ENCODE measurements at regions not wholly inside any gene's neighbourhood (a gene's known extent, or its start where the extent isn't known, plus 50 kb on each side); places are given as distances from the start of the nearest gene placed in this dataset.

- Histone ChIP-seq H3F3A (ENCODE audit: insufficient read depth, low read length, poor library complexity, severe bottlenecking) (no peaks in the 10 kb centered on the region), H3K4me3 (ENCODE audit: low read length) (no peak overlapping the region), H3K9me3 (ENCODE audit: low read length) (no peaks in the 10 kb centered on the region), H3K79me2 (replicated peaks; ENCODE audit: insufficient read depth, low read length) (no peaks in the 10 kb centered on the region), H3K27ac (ENCODE audit: low read length) (no peak overlapping the region), H2AFZ (ENCODE audit: low read depth, low read length) (no peak overlapping the region), H3K27me3 (ENCODE audit: insufficient read depth, low read depth, low read length) (no peaks in the 10 kb centered on the region), H4K20me1 (ENCODE audit: insufficient read depth) (no peaks in the 10 kb centered on the region), H3K4me2 (ENCODE audit: low read length) (no peak overlapping the region), H3K9ac (ENCODE audit: low read length) (no peak overlapping the region), H3K36me3 (ENCODE audit: insufficient read depth, low read length) (no peaks in the 10 kb centered on the region), H3K9me2 (ENCODE audit: insufficient read depth, low read length) (no peaks in the 10 kb centered on the region)
- TF ChIP-seq POLR2AphosphoS5 (IDR thresholded peaks at IDR 0.05) (no peak), CTCF (IDR thresholded peaks at IDR 0.05; ENCODE audit: poor library complexity, severe bottlenecking) (no peak), REST (IDR thresholded peaks at IDR 0.05; ENCODE audit: borderline replicate concordance) (no peak), EZH2 (IDR thresholded peaks at IDR 0.05; ENCODE audit: borderline replicate concordance, insufficient read depth, low read length, poor library complexity, severe bottlenecking) (no peak), MXI1 (conservative IDR thresholded peaks at IDR 0.05; ENCODE audit: poor library complexity, severe bottlenecking) (no peak), RAD21 (conservative IDR thresholded peaks at IDR 0.05) (no peak), SMC3 (conservative IDR thresholded peaks at IDR 0.05; ENCODE audit: poor library complexity) (no peak), TAF1 (IDR thresholded peaks at IDR 0.05; ENCODE audit: low read depth) (no peak), EP300 (conservative IDR thresholded peaks at IDR 0.05; ENCODE audit: poor library complexity, severe bottlenecking) (no peak)
Measured at GRCh38 chr2:136305517-136306192, 187.7 kb upstream of the CXCR4 start.

GRCh38 chr2:136301006-136301405, 183.1 kb upstream of the CXCR4 start:
- H3K36me3 ChIP-seq (ENCODE audit: insufficient read depth, low read length), result no peaks in the 10 kb centered on the region
- no peaks in the 10 kb centered on the region for H3K27me3 ChIP-seq (ENCODE audit: insufficient read depth, low read depth, low read length)
- TF ChIP-seq RAD21 (conservative IDR thresholded peaks at IDR 0.05) (no peak), EP300 (conservative IDR thresholded peaks at IDR 0.05; ENCODE audit: poor library complexity, severe bottlenecking) (peak; percentile 77), TAF1 (IDR thresholded peaks at IDR 0.05; ENCODE audit: low read depth) (no peak), EZH2 (IDR thresholded peaks at IDR 0.05; ENCODE audit: borderline replicate concordance, insufficient read depth, low read length, poor library complexity, severe bottlenecking) (no peak), POLR2AphosphoS5 (IDR thresholded peaks at IDR 0.05) (peak; percentile 69), CTCF (IDR thresholded peaks at IDR 0.05; ENCODE audit: poor library complexity, severe bottlenecking) (no peak), REST (IDR thresholded peaks at IDR 0.05; ENCODE audit: borderline replicate concordance) (no peak), SMC3 (conservative IDR thresholded peaks at IDR 0.05; ENCODE audit: poor library complexity) (no peak)
- no peaks in the 10 kb centered on the region for H3K79me2 ChIP-seq (replicated peaks; ENCODE audit: insufficient read depth, low read length)
- no peak overlapping the region for H3K4me2 ChIP-seq (ENCODE audit: low read length)
- H4K20me1 ChIP-seq (ENCODE audit: insufficient read depth), result no peaks in the 10 kb centered on the region
- H2AFZ ChIP-seq (ENCODE audit: low read depth, low read length), result no peak overlapping the region
- H3F3A ChIP-seq (ENCODE audit: insufficient read depth, low read length, poor library complexity, severe bottlenecking), result no peaks in the 10 kb centered on the region
- H3K9me3 ChIP-seq (ENCODE audit: low read length), result no peaks in the 10 kb centered on the region
- no peaks in the 10 kb centered on the region for H3K9me2 ChIP-seq (ENCODE audit: insufficient read depth, low read length)
- H3K9ac ChIP-seq (ENCODE audit: low read length), result no peak overlapping the region
- peak overlapping the region; percentile 26 for H3K27ac ChIP-seq (ENCODE audit: low read length)
- peak overlapping the region; percentile 40 for H3K4me3 ChIP-seq (ENCODE audit: low read length)

Measured in neural cell (in vitro differentiated cells).